Right cardiac atrium (tissue), 5 donors: ENCODE measurements at regions not wholly inside any gene's neighbourhood (a gene's known extent, or its start where the extent isn't known, plus 50 kb on each side); places are given as distances from the start of the nearest gene placed in this dataset.
A peak's percentile ranks its signal among the peaks of the same experiment; 100 is the strongest.
"Not testable (repeated sequence)": the region's sequence is repeated elsewhere in the genome, so short reads cannot be mapped to it uniquely, and the experiment has no call there.

Experiments used
- ATAC-seq, 2 donors: fragments of 200-7000 bp; cut with Tn5 transposase; one replicate each; pipeline versions ENCODE4 v1.8.0 to v1.9.1; 2020; ENCODE audit warnings: moderate library complexity in 2 of 2, mild to moderate bottlenecking in 1 of 2
- DNase-seq, 3 donors: peaks; one replicate each; pipeline ENCODE4 v3.0.0-alpha.2; 2020
- H3K27ac ChIP-seq: one replicate; pipeline ENCODE4 v1.5.1; 2013; ENCODE audit warnings: mild to moderate bottlenecking, low read length, control low read depth, moderate library complexity
- H3K27me3 ChIP-seq: one replicate; pipeline ENCODE4 v1.6.1; 2013; ENCODE audit not compliant: control insufficient read depth, insufficient read depth
- H3K4me1 ChIP-seq: one replicate; pipeline ENCODE4 v1.6.1; 2013; ENCODE audit warnings: low read length; ENCODE audit not compliant: control insufficient read depth, insufficient read depth
- H3K4me3 ChIP-seq: one replicate; pipeline ENCODE4 v1.5.1; 2013; ENCODE audit warnings: low read length, control low read depth
- H3K9me3 ChIP-seq: one replicate; pipeline ENCODE4 v1.6.1; 2013; ENCODE audit warnings: low read length; ENCODE audit not compliant: control insufficient read depth
- WGBS: extraction: QIAGEN DNeasy Blood & Tissue Kit; methylation state at CpG from one replicate; pipeline ENCODE4 v1.1.7; 2013; 5-methylcytosine and 5-hydroxymethylcytosine counted together
- intact Hi-C, 4 donors: fragments of 100-400 bp; cut with DNase I; formaldehyde crosslinking; loops; one replicate each; pipeline versions ENCODE4 v1.11.0 to v1.14.0; 2022 to 2023
- donor health status: healthy with polysubstance abuse.
- donor health status: DM: no; HTN: yes; CAD: no.
- donor health status: DM: no; HTN: no; CAD: no.
- donor health status: DM: no; HTN: yes; CAD: no; lungs with severe emphysema.
- donor health status: DM: yes; HTN: yes; CAD: no.

GRCh38 chr1:146630302-146630701 lies 307.8 kb upstream of the NBPF12 start:
- DNase-seq, H3K27ac ChIP-seq, H3K4me3 ChIP-seq, H3K27me3 ChIP-seq, H3K9me3 ChIP-seq, H3K4me1 ChIP-seq, intact Hi-C loops: not testable (repeated sequence)
- WGBS: 31% methylated on average over 1 of the region's 1 CpG
- peak; percentile 34 to 51 for ATAC-seq

GRCh38 chr1:146618582-146618981 lies 319.5 kb upstream of the NBPF12 start:
- WGBS: 83% methylated on average over 3 of the region's 4 CpGs
- H3K4me1 ChIP-seq, ATAC-seq, DNase-seq, H3K27ac ChIP-seq, H3K9me3 ChIP-seq, intact Hi-C loops, H3K4me3 ChIP-seq, H3K27me3 ChIP-seq: not testable (repeated sequence)

- ATAC-seq, H3K4me1 ChIP-seq, DNase-seq, intact Hi-C loops, H3K9me3 ChIP-seq, H3K4me3 ChIP-seq, H3K27ac ChIP-seq, H3K27me3 ChIP-seq: not testable (repeated sequence)
Measured at GRCh38 chr1:146604681-146605080, 333.4 kb upstream of the NBPF12 start.

GRCh38 chr1:146600720-146601307 lies 337.3 kb upstream of the NBPF12 start:
- ATAC-seq, H3K9me3 ChIP-seq, H3K4me3 ChIP-seq, intact Hi-C loops, H3K27ac ChIP-seq, H3K4me1 ChIP-seq, DNase-seq, H3K27me3 ChIP-seq: not testable (repeated sequence)
- 48% methylated on average over 1 of the region's 3 CpGs for WGBS

GRCh38 chr1:146599906-146600305 lies 338.2 kb upstream of the NBPF12 start:
- ATAC-seq, H3K4me3 ChIP-seq, intact Hi-C loops, H3K4me1 ChIP-seq, DNase-seq, H3K27me3 ChIP-seq, H3K27ac ChIP-seq, H3K9me3 ChIP-seq: not testable (repeated sequence)
- 93% methylated on average over 1 of the region's 3 CpGs for WGBS

- ATAC-seq, H3K4me1 ChIP-seq, H3K27me3 ChIP-seq, H3K4me3 ChIP-seq, DNase-seq, H3K9me3 ChIP-seq, H3K27ac ChIP-seq, intact Hi-C loops: not testable (repeated sequence)
- WGBS: 89% methylated on average over 1 of the region's 1 CpG
Measured at GRCh38 chr1:146581229-146581628, 352.4 kb upstream of the NOTCH2NLA start.

GRCh38 chr1:146567541-146567940 lies 338.7 kb upstream of the NOTCH2NLA start:
- DNase-seq, intact Hi-C loops, H3K27ac ChIP-seq, H3K4me3 ChIP-seq, H3K4me1 ChIP-seq, H3K9me3 ChIP-seq, ATAC-seq, H3K27me3 ChIP-seq: not testable (repeated sequence)
- WGBS: 25% methylated on average over 1 of the region's 2 CpGs

GRCh38 chr1:146558032-146558431 lies 329.2 kb upstream of the NOTCH2NLA start:
- ATAC-seq, H3K4me1 ChIP-seq, H3K4me3 ChIP-seq, intact Hi-C loops, H3K27me3 ChIP-seq, H3K27ac ChIP-seq, DNase-seq, H3K9me3 ChIP-seq: not testable (repeated sequence)
- WGBS: 94% methylated on average over 3 of the region's 3 CpGs

GRCh38 chr1:146556405-146556804 lies 327.6 kb upstream of the NOTCH2NLA start:
- ATAC-seq, DNase-seq, H3K4me1 ChIP-seq, H3K27ac ChIP-seq, H3K9me3 ChIP-seq, intact Hi-C loops, H3K4me3 ChIP-seq, H3K27me3 ChIP-seq: not testable (repeated sequence)
- WGBS: 73% methylated on average over 2 of the region's 7 CpGs

GRCh38 chr1:146552414-146552813 lies 323.6 kb upstream of the NOTCH2NLA start:
- H3K4me3 ChIP-seq, H3K9me3 ChIP-seq, H3K27me3 ChIP-seq, H3K27ac ChIP-seq, ATAC-seq, intact Hi-C loops, H3K4me1 ChIP-seq, DNase-seq: not testable (repeated sequence)
- WGBS: 72% methylated on average over 3 of the region's 3 CpGs

GRCh38 chr1:146548684-146549083 lies 319.9 kb upstream of the NOTCH2NLA start:
- DNase-seq, intact Hi-C loops, H3K4me1 ChIP-seq, H3K27ac ChIP-seq, H3K4me3 ChIP-seq, ATAC-seq, H3K27me3 ChIP-seq, H3K9me3 ChIP-seq: not testable (repeated sequence)
- 89% methylated on average over 8 of the region's 9 CpGs for WGBS

GRCh38 chr1:146546189-146546588 lies 317.4 kb upstream of the NOTCH2NLA start:
- intact Hi-C loops, H3K4me3 ChIP-seq, H3K27ac ChIP-seq, ATAC-seq, H3K4me1 ChIP-seq, H3K27me3 ChIP-seq, H3K9me3 ChIP-seq, DNase-seq: not testable (repeated sequence)
- WGBS: 94% methylated on average over 1 of the region's 1 CpG
